NCI-H526 (cell line): ENCODE measurements at regions not wholly inside any gene's neighbourhood (a gene's known extent, or its start where the extent isn't known, plus 50 kb on each side); places are given as distances from the start of the nearest gene placed in this dataset.
"Not testable (repeated sequence)": the region's sequence is repeated elsewhere in the genome, so short reads cannot be mapped to it uniquely, and the experiment has no call there.

Source experiments
- DNase-seq, 2 experiments: peaks; one replicate each; lab custom pipeline; 2025; lab: John Stamatoyannopoulos, UW

DNA sequence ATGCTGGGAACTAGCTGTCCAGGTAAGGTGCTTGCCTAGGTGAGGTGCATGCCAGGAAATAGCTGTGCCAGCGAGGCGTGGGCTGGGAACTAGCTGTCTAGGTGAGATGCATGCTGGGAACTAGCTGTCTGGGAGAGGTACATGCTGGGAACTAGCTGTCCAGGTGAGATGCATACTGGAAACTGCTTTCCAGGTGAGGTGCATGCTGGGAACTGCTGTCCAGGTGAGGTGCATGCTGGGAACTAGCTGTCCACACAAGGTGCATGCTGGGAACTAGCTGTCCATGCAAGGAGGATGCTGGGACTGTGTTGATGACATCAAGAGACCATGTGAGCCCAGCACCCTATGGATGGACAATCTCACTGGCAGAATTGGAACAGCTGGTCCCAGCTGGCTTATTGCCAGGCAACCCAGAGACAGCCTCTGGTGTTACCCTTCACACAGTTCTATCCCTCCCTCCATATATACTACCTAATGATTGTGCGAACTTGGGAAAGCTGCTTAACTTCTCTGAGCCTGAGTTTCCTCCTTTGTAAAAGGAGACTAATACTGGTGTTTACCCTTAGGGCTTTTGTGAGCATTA, 479.9 kb upstream of the RBFOX1 start:
- no peak for DNase-seq

DNA sequence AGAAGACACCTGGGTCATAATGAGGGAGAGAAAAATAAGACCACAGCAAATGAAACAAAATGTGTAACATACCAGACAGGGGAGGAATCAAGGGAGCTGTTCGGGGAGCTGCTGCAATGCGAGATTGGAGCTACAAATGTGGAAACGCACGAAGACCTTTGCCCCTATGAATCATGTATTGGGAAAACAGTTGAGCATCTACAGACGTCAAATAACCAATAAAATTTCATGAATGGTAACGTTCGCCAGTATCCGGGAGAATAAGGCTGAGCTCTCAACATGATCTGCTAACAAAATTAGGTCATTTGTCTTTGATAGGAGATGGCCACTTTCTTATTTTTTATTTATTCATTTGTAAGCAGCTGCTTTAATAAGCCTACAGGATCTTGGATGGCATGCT, 486.2 kb upstream of the RBFOX1 start:
- DNase-seq, result no peak

DNA sequence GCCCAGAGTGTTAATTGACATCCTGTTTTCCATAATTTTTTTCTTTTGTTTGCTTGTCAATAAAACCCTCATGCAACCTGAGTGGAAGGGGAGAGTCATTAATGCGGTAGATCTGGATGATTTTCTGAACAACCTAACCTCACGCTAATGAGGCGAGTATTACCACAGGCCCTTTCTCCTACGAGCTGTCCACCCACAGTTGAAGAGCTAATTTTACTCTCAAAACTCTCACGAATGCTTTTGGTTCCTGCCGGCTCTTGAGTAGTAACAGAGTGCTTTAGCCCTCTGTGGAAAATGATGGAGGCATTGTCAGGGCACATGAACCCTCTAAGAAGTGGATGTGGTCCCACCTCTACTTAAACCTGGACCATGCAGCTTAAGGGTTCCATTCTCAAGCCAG, 491.3 kb upstream of the RBFOX1 start:
- DNase-seq, result no peak

DNA sequence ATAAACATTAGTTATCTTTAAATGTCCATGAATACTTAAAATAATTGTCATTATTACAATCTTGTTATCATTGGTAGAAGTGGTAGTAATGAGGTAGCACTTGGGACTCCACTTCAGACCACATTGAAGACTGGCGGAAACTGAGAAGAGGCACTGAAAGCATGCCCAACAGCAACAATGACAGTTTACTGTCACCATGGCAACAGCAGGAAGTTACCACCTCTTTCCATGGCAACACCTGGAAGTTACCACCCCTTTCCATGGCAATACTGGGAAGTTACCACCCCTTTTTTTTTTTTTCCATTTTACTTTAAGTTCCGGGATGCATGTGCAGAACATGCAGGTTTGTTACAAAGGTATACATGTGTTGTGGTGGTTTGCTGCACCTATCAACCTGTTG, 494.9 kb upstream of the RBFOX1 start:
- no peak for DNase-seq

DNA sequence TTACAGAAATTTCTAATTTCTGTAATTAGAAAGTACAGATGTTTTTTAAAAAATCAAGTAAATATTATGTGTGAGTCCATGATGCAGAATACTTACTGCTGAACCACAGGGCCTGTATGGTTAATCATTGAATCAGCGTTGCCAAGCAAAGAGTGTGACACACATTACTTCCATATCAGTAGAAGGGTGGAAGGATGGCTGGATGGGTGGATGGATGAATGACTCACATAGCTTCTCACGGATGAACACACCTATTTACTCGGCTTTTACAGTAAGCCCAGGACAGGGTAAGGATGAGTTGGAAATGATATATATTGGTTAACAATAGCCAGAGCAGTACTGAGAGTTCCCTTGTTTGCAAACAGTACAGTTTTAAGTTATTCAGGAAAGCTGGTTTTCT, 495.9 kb upstream of the RBFOX1 start:
- DNase-seq, result no peak

DNA sequence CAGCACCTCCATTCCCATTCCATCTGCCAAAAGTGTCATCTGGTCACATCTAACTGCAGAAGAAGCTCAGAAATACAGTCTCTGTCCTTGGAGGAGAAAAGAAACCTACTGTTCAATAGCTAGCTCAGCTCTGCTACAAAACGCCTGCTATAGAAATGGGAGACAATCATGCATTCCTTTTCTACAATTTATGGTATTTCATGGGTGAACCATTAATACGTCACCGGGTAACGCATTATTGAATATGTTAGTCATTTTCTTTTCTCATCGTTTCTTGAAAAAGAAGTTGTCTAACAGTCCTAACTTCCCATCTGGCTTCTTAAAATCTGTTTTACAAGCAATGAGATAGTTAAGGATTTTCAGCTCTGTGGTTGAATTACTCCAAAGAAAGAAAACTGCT, 496.7 kb upstream of the RBFOX1 start:
- DNase-seq, result no peak

DNA sequence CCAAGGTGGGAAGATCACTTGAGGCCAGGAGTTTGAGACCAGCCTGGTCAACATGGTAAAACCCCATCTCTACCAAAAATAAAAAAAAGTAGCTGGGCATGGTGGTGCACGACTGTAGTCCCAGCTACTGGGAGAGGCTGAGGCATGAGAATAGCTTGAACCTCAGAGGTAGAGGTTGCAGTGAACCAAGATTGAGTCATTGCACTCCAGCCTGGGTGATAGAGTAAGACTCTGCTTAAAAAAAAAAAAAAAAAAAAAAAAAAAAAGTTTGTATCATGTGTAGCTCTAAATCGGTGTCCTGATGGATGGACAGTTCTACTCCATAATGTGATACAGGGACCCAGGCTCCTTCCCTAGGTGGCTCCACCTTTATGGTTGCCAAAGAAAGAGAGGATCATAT, 497.1 kb upstream of the RBFOX1 start:
- no peak for DNase-seq

DNA sequence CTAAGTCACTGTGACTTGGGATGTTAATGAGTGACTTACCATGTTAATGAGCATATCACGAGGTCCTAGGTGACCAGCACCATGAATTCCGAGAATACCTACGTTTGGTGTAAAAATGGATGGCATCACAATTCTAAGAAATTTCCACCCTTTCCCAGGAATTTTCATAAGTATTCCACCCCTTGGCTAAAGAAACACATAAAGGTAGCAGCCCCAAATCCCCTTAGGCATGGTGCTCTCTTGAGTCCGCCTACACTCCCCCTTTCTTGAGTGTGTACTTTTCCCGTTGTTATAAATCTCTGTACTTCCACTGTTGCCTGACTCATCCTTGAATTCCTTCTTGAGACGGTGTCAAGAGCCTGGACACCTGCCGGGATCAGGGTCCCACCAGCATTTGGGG, 504.0 kb upstream of the RBFOX1 start:
- DNase-seq, result no peak

DNA sequence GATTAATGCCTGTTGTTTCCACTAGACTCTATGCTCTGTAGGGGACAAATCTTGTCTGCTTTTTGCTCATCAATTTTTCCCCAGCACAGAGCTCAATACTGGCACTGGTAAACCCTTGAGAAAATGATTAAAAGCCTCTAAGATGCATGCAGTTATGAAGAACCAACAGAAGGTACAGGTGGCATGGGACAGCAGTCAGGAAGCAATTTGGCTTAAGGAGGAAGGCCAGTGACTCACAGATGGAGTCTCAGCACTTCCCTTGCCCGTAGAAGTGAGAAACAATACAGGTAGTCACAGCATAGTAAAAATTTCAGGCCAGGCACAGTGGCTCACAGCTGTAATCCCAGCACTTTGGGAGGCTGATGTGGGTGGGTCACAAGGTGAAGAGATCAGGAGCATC, 504.7 kb upstream of the RBFOX1 start:
- no peak for DNase-seq

DNA sequence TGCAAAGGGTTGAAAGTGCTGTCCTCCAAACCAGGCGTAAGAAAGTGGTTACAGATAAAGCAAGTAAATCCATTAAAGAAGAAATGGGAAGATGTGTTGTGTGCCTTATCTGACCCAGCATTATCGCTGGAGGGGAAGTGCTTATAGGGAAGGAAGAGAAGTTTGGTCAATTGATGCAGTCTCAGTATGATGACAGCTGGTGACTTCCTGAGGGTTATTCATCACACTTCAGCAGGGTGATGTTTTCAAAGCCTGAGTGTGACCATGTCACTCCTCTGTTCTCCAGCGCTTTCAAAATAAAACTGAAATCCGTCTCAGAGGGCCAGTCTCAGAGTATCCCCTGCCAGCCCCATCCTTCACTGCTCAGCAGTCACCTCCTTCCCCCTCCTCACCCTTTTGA, 505.4 kb upstream of the RBFOX1 start:
- DNase-seq, result no peak

DNA sequence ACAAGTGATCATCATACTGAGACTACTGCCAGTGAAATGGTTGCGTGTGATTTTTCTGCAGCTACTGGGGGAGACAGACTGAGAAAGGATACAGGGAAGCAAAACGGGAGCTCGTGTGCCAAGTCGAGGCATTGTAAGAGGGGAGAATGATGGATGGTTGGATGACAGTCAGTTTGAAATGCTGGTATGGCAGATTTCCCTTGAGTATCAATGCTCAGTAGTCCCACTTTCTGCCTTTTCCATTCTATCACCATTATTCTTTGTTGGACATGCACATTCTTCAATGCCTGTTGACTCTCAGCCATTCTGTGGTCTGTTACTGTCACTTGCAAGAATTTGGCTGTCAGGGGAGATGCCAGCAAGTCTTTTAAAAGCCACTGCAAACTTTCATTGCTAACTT, 510.6 kb upstream of the RBFOX1 start:
- DNase-seq, result no peak

DNA sequence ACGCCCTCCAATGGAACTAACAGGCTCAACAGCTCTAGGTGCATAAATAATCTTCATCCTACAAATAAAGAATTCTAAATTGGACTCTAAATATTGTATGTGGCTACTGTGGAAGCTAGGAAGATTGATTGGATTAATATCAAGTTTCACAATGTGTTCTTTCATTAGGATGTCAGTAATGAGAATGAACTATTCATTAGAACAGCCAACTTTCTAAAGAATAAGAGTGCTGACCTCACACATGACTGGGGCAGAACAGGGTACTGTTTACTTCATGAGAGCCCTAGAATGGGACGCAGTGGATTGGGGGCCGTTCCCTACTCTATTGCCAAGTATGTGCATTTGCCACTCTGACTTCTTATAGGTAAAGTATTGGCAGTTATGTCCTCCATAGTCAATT, 528.2 kb upstream of the RBFOX1 start:
- DNase-seq, result no peak

DNA sequence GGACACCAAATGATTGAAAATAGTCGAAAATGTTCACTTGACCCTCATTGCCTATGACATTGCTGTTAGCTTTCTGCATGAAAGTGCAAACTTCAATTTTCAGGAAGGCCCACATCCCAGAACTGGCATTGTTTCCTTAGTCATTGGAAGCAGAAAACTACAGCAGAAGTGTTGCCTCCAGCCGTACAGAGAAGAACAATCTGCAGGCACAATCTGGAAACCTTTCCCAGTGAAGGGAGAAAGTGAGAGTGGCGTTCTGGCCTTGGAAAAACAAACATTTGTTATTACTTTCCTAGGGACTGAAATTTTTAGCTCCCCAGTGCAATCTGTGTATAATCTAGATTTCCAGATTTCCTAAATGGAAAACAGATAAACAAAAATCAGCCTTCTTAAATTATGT, 529.5 kb upstream of the RBFOX1 start:
- DNase-seq, result no peak

DNA sequence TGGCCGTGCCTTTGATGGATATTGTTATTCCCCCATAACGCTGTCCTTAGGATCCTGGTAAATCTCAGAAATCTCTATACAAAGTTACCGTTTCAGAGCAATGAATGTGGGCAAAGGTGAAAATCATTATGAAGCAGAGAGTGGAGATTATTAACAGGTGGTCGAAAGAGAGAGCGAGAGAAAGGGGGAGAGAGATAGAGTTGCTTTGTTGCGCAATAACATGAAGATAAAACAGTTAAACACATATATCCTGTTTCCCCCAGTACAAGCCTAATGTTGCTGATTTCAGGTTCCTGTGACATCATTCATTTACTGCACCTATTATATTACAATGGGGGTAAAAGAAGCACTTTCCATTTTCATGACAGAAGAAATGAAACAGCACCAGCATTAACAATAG, 535.4 kb upstream of the RBFOX1 start:
- DNase-seq, result no peak

DNA sequence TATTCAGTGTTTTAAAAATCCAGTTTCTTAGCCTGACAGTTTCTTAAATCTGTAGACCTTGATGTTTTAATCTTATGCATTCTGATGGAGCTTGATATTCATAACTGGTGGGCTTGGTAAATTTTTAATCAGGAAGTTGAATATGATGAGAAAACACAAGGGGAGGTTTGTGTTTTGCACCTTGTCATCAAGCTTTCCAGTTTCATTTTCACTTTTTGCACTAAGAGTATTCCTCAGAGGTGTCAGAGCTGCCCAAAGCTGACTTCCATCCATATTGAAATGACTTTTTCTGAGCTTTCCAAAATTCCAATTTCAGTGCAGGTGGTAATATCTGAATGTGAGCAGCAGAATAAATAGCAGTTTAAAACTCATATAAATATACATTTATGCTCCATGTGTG, 555.0 kb upstream of the RBFOX1 start:
- no peak for DNase-seq

DNA sequence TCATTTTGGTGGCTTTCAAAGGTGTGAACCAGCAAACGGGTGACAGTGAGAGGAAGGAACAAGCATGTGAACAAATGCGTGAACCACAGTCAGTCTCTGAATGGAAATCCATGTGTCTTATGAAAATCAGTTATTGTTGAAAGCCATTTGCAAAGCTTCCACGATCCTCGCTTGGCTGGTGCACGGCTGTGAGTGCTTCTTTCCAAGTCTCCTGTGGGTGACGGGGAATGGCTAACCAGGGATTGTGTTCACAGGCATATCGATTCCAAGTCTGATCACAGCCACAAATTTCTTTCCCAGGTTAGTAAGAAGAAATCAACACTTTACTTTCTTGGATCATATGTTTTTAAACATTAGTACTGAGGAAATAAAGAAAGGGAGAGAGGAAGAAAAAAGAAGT, 556.9 kb upstream of the RBFOX1 start:
- DNase-seq, result no peak

DNA sequence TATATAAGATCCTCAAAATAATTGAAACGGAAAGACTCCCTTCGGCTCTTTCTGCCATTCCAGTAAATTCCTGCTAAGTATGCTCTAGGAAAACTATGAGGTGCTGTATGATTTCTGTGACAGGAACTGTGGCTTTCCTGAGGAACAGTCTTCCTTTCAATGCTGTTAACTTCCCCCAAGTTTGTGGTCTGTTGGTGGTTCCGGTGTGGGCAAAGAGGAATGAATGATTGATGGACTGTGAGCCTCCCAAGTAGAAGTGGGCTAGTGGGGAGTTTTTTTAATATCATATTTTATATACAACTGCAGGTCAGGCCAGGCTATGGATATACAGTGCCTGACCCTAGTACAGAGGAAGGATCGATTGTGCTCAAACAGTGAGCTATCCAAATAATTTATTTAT, 560.7 kb upstream of the RBFOX1 start:
- no peak for DNase-seq

DNA sequence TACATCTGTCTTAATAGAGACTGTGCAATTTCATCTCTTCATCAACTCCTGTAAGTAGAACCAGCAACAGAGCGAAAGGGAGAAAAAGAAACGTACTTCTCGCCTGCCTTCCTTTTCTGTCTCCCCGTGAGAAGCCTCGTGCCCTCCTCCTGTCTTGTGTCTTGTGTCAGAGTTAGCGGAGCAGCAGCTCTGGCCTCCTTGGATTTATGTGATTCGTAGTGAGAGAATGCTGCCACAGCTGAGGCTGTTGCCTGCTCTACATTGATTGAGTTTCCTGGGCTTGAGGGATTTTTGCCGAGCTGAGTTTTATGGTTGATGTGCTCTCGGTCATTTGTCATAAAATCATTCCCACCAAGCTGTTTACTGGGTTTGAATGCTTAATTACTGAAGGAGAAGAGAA, 579.1 kb upstream of the RBFOX1 start:
- DNase-seq, result no peak

DNA sequence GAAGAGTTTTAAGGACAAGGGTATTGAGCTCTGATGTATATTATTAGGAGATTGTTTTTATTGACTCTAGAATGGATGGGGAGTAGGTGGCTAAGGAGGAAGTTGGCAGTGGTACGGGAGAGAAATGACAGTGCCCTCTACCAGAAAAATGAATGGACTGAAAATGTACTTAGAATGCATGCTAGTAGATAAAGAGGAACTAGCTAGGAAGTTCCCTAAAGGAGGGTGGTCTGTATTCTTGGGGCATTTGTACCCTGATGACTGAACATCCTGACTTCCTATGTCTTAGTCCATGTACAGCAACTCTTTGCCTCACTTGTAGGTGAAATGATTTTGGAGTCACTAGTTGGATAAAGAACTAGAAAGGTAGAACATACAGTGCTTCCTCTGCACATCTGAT, 581.5 kb upstream of the RBFOX1 start:
- no peak for DNase-seq

DNA sequence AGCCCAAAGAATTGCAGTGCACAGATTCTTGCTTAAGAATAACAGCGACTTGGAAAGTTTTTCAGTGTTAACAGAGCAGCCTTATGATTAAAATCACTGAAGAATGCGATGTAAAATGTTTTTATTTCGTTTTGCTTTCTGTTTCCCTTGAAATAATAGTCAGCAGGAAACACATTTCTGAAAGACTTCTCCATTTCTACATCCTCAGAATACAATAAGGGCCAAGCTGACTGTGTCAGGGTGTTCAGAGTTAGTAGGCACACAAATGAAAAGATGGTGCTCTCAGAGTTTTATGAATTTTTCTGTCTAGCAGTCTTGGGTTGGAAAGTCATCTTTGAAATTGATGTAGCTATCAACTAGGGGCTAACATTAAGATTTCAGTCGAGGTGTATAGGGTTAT, 582.9 kb upstream of the RBFOX1 start:
- no peak for DNase-seq

DNA sequence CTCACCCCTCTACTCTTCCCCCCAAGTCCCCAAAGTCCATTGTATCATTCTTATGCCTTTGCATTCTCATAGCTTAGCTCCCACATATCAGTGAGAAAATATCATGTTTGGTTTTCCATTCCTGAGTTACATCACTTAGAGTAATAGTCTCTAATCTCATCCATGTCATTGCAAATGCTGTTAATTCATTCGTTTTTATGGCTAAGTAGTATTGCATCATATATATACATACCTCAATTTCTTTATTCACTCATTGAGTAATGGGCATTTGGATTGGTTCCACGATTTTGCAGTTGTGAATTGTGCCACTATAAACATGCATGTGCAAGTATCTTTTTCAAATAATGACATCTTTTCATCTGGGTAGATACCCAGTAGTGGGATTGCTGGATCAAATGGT, 596.3 kb upstream of the RBFOX1 start:
- DNase-seq, result not testable (repeated sequence)

DNA sequence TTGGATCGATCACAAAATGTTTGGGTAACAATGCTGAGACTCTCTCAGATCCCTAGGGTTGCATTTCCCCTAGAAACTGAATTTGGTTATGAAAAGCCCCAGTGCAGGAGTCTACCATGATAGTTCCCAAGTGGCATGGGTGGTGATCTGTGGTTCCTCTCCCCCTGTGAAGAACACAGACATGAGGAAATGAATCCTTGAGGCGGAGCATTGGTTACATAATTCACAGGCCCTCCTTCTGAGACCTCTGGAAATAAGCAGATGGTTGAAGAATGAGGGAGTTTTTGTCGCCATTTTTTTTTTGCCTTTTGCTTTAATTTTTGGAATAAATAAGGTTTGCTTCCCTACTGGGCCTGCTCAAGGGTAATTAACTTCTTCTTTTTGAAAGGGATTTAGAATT, 597.0 kb upstream of the RBFOX1 start:
- no peak for DNase-seq

DNA sequence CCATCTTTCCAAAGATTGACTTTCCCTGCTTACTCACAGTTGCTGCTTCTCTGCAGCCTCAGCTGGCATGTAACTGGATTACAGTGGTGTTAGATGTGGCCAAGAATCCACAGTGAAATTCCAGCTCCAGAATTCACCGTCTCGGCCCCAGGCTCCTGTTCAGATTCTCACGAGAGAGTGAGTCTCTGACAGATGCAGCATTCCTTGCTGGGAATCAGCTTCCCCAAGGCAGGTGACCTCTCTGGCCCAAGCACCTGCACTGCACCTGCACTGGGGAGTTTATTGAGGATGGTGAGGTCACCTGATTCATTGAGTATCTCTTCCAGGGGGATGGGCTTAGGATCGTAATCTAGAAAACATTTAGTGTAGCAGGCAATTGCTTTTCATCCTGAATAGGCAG, 600.5 kb upstream of the RBFOX1 start:
- no peak for DNase-seq

DNA sequence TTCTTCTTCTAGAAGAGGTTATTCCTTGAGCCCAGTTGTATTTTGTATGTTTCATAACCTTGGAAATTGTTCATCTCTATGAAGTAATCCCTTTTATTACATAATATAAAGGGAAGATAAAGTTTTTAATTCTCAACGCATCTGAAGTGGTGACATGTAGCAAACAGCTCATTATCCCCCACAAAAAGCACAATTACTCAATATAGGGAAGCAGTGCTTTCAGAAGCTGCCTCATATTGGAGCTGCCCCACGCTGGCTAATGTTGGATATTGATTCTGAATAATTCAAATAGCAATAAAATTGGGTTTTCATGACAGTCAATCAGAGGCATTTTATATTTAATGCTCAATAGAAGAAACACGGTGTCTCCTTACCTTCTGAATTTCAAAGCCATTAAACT, 604.3 kb upstream of the RBFOX1 start:
- no peak for DNase-seq

DNA sequence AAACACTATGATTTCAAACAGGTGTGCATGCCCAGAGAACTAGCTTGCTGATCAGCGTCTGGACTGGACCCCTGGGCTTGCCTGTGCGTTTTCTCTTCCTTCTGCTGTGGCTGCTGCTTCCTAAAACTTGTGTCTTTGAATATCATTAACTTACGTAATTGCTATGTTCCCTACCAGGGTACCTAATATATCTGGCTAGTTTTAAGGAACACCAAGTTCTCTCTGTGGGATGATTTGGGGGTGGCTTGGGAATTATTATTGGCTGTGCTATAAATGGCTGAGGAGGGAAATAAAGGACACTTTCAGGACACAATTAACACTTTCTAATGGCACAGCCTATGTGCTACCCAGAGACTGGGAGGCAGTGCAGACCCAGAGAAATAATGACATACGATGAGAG, 606.0 kb upstream of the RBFOX1 start:
- DNase-seq, result no peak
